M059J (cell line): ENCODE measurements at regions not wholly inside any gene's neighbourhood (a gene's known extent, or its start where the extent isn't known, plus 50 kb on each side); places are given as distances from the start of the nearest gene placed in this dataset.
"Not testable (repeated sequence)": the region's sequence is repeated elsewhere in the genome, so short reads cannot be mapped to it uniquely, and the experiment has no call there.

Experiments
- DNase-seq: peaks from one replicate; pipeline ENCODE4 v3.0.0-alpha.2; 2012; ENCODE audit warnings: low read depth

- not testable (repeated sequence) for DNase-seq
Observed at GRCh38 chr2:85941490-85941889, 52.7 kb upstream of the ST3GAL5 start.

- DNase-seq, result no peak
Observed at GRCh38 chr2:85939131-85939530, 50.3 kb upstream of the ST3GAL5 start.
